H1 (cell line): ENCODE measurements at regions not wholly inside any gene's neighbourhood (a gene's known extent, or its start where the extent isn't known, plus 50 kb on each side); places are given as distances from the start of the nearest gene placed in this dataset.

ENCODE experiments used
- CTCF ChIA-PET: fragments of 300-600 bp; sonication (Branson Sonifier 250); formaldehyde crosslinking; loops from one replicate; lab custom pipeline; 2021; ENCODE audit not compliant: partially characterized antibody; lab: Charles Lee
- POLR2A ChIA-PET: fragments of 300-600 bp; sonication (Branson Sonifier 250); formaldehyde crosslinking; loops from one replicate; lab custom pipeline; 2021; ENCODE audit warnings: inconsistent platforms; ENCODE audit not compliant: partially characterized antibody; lab: Charles Lee
- DNase-seq, 2 experiments: peaks; one replicate each; pipeline versions ENCODE4 v3.0.0 to v3.0.0-alpha.2; 2010 to 2022; ENCODE audit warnings: low spot score in 2 of 2, low read depth in 1 of 2, mixed read lengths in 1 of 2
- FAIRE-seq: peaks from 2 replicates; lab custom pipeline; 2011; peaks lifted over from hg19 to GRCh38; lab: Jason Lieb, UNC
- H2AFZ ChIP-seq: 2 replicates; pipeline ENCODE4 v1.8.1; 2012; ENCODE audit warnings: low read length, inconsistent platforms
- H2AK5ac ChIP-seq: 2 replicates; pipeline ENCODE4 v1.6.1; 2013; ENCODE audit warnings: low read depth, low read length
- H2BK120ac ChIP-seq: replicated peaks from 2 replicates; pipeline ENCODE3; 2013; ENCODE audit warnings: low read depth, low read length, inconsistent platforms
- H2BK12ac ChIP-seq: 2 replicates; pipeline ENCODE4 v1.6.1; 2013; ENCODE audit warnings: low read depth, low read length
- H2BK15ac ChIP-seq: 2 replicates; pipeline ENCODE4 v1.6.1; 2013; ENCODE audit warnings: low read length
- H2BK20ac ChIP-seq: 2 replicates; pipeline ENCODE4 v1.6.1; 2013; ENCODE audit warnings: low read length
- H2BK5ac ChIP-seq: 2 replicates; pipeline ENCODE4 v1.6.1; 2013; ENCODE audit warnings: low read depth, low read length
- H3K14ac ChIP-seq: 2 replicates; pipeline ENCODE4 v1.6.1; 2013; ENCODE audit warnings: inconsistent platforms; ENCODE audit not compliant: insufficient read length
- H3K18ac ChIP-seq: 2 replicates; pipeline ENCODE4 v1.6.1; 2013; ENCODE audit warnings: low read length; ENCODE audit errors: extremely low read depth
- H3K23ac ChIP-seq: 2 replicates; pipeline ENCODE4 v1.6.1; 2013; ENCODE audit warnings: inconsistent platforms; ENCODE audit not compliant: insufficient read length
- H3K23me2 ChIP-seq: 2 replicates; pipeline ENCODE4 v1.6.1; 2013; ENCODE audit warnings: low read depth, low read length
- H3K27ac ChIP-seq: 2 replicates; pipeline ENCODE4 v1.6.1; 2011; ENCODE audit warnings: low read depth, low read length, inconsistent platforms
- H3K27me3 ChIP-seq, 4 experiments: replicated peaks in 1 of 4; 1 replicate in 1 of 4; 2 replicates in 3 of 4; pipeline versions ENCODE4 v1.6.1 to v1.8.1; 2011 to 2013; ENCODE audit warnings: low read length in 3 of 4, mild to moderate bottlenecking in 3 of 4, inconsistent platforms in 2 of 4, mixed read lengths in 2 of 4, moderate library complexity in 1 of 4; ENCODE audit not compliant: control insufficient read depth in 3 of 4, insufficient read depth in 3 of 4; ENCODE audit errors: extremely low read depth in 1 of 4
- H3K36me3 ChIP-seq, 4 experiments: 2 replicates each; pipeline versions ENCODE4 v1.6.1 to v1.8.1; 2011 to 2013; ENCODE audit warnings: mild to moderate bottlenecking in 4 of 4, low read length in 3 of 4, moderate library complexity in 2 of 4, control low read depth in 1 of 4, inconsistent platforms in 1 of 4; ENCODE audit not compliant: insufficient read depth in 4 of 4, control insufficient read depth in 2 of 4
- H3K4ac ChIP-seq: replicated peaks from 2 replicates; pipeline ENCODE3; 2013; ENCODE audit warnings: low read length, low read depth, mixed read lengths, inconsistent platforms; ENCODE audit not compliant: insufficient read length
- H3K4me1 ChIP-seq, 4 experiments: replicated peaks in 1 of 4; 1 replicate in 1 of 4; 2 replicates in 3 of 4; pipeline versions ENCODE4 v1.6.1 to v1.8.1; 2011 to 2013; ENCODE audit warnings: low read length in 3 of 4, inconsistent platforms in 2 of 4, mixed read lengths in 1 of 4; ENCODE audit not compliant: insufficient read depth in 4 of 4, control insufficient read depth in 3 of 4
- H3K4me2 ChIP-seq, 2 experiments: 2 replicates each; pipeline versions ENCODE4 v1.6.1 to v1.8.1; 2011 to 2013; ENCODE audit warnings: low read depth in 2 of 2, low read length in 2 of 2, control low read depth in 1 of 2, inconsistent platforms in 1 of 2, mild to moderate bottlenecking in 1 of 2; ENCODE audit not compliant: insufficient read depth in 1 of 2
- H3K4me3 ChIP-seq, 4 experiments: fragments of 200-600, 300-600 bp in 1 of 4; sonication (generic), shearing (Covaris generic), sonication (Bioruptor Twin) in 1 of 4; 2 replicates each; pipeline versions ENCODE4 v1.5.1 to v1.8.1; 2011 to 2016; ENCODE audit warnings: low read length in 4 of 4, low read depth in 3 of 4, control low read depth in 2 of 4, inconsistent platforms in 2 of 4, mild to moderate bottlenecking in 2 of 4, mixed read lengths in 1 of 4, moderate library complexity in 1 of 4; ENCODE audit not compliant: insufficient read depth in 2 of 4; ENCODE audit errors: extremely low read depth in 1 of 4
- H3K56ac ChIP-seq: replicated peaks from 2 replicates; pipeline ENCODE3; 2013; ENCODE audit warnings: low read depth, mild to moderate bottlenecking, mixed read lengths, low read length, inconsistent platforms; ENCODE audit not compliant: insufficient read length
- H3K79me1 ChIP-seq: 2 replicates; pipeline ENCODE4 v1.6.1; 2013; ENCODE audit warnings: low read depth, low read length, control low read depth
- H3K79me2 ChIP-seq, 2 experiments: 2 replicates each; pipeline versions ENCODE4 v1.6.1 to v1.8.1; 2012 to 2013; ENCODE audit warnings: low read length in 2 of 2, mild to moderate bottlenecking in 2 of 2, inconsistent platforms in 1 of 2; ENCODE audit not compliant: insufficient read depth in 2 of 2, control insufficient read depth in 1 of 2
- H3K9ac ChIP-seq, 4 experiments: replicated peaks in 1 of 4; 1 replicate in 1 of 4; 2 replicates in 3 of 4; pipeline versions ENCODE4 v1.6.1 to v1.8.1; 2011 to 2013; ENCODE audit warnings: low read depth in 3 of 4, low read length in 3 of 4, control low read depth in 2 of 4, mild to moderate bottlenecking in 2 of 4, moderate library complexity in 2 of 4, inconsistent platforms in 1 of 4; ENCODE audit errors: extremely low read depth in 1 of 4
- H3K9me3 ChIP-seq, 2 experiments: 2 replicates each; pipeline versions ENCODE4 v1.6.1 to v1.8.1; 2012 to 2013; ENCODE audit warnings: mild to moderate bottlenecking in 2 of 2, moderate library complexity in 2 of 2, control low read depth in 1 of 2, inconsistent platforms in 1 of 2, low read depth in 1 of 2, low read length in 1 of 2, mixed read lengths in 1 of 2; ENCODE audit not compliant: insufficient read depth in 2 of 2
- H4K20me1 ChIP-seq, 2 experiments: replicated peaks in 1 of 2; 2 replicates each; pipeline versions ENCODE3 to v1.8.1; 2011 to 2013; ENCODE audit warnings: inconsistent platforms in 2 of 2, low read length in 2 of 2, mild to moderate bottlenecking in 1 of 2; ENCODE audit not compliant: insufficient read depth in 2 of 2, control insufficient read depth in 1 of 2
- H4K5ac ChIP-seq: 2 replicates; pipeline ENCODE4 v1.6.1; 2013; ENCODE audit warnings: low read length, low read depth, mixed read lengths, inconsistent platforms; ENCODE audit not compliant: insufficient read length
- H4K8ac ChIP-seq: 2 replicates; pipeline ENCODE4 v1.8.0; 2013; ENCODE audit warnings: mild to moderate bottlenecking, moderate library complexity, low read length, inconsistent platforms; ENCODE audit not compliant: insufficient read depth; ENCODE audit errors: extremely low read depth
- H4K91ac ChIP-seq: replicated peaks from 2 replicates; pipeline ENCODE3; 2013; ENCODE audit warnings: low read length, mixed read lengths, inconsistent platforms; ENCODE audit not compliant: insufficient read length
- KDM4A ChIP-seq: IDR thresholded peaks from one replicate; pipeline ENCODE4 v1.7.1; 2012; ENCODE audit warnings: low read depth, mild to moderate bottlenecking, moderate library complexity, low read length, inconsistent platforms; ENCODE audit not compliant: severe bottlenecking
- SP2 ChIP-seq: IDR thresholded peaks from 2 replicates; pipeline ENCODE4 v1.6.1; 2012; ENCODE audit warnings: mild to moderate bottlenecking, low read length, inconsistent platforms
- TAF1 ChIP-seq: IDR thresholded peaks from 2 replicates; pipeline ENCODE4 v1.6.1; 2011; ENCODE audit warnings: mild to moderate bottlenecking, low read depth, low read length
- WGBS, 2 experiments: shearing (Covaris generic) in 1 of 2; methylation state at CpG; one replicate each; pipeline versions ENCODE4 v1.1.6 to v1.1.7; 2013 to 2015; ENCODE audit warnings: low lambda C conversion rate in 2 of 2, mixed read lengths in 2 of 2, inconsistent platforms in 1 of 2, low coverage in 1 of 2, missing lambda C conversion rate in 1 of 2; ENCODE audit not compliant: insufficient replicate concordance in 2 of 2, insufficient coverage in 1 of 2, insufficient read length in 1 of 2; ENCODE audit errors: extremely low coverage in 1 of 2, missing lambda C conversion rate in 1 of 2; 5-methylcytosine and 5-hydroxymethylcytosine counted together

DNA sequence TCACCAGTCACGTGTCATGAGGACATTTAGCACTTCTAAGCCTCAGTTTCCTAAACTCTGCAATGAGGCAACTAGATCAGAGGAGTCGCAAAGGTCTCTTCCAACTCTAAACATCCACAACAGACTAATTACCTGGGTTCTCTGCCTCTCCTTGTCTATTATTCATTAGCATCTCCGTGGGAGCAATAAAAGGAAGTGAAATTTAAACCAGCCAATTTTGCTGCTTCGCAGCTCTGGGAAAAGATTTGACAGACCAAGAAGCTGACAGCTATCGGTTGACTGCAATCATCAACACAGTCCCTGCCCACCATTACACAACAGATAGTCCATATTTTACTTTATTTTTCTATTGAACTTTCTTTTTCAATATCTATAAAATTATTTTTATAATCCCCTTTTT is 308.9 kb downstream of the NR2F1-AS1 start:
- Histone ChIP-seq H3K56ac (no peak overlapping the region), H3K36me3 (no peaks in the 10 kb centered on the region), H2BK15ac (no peak overlapping the region), H3K27ac (no peak overlapping the region), H3K23ac (no peak overlapping the region), H2AFZ (no peak overlapping the region), H4K5ac (no peak overlapping the region), H3K4ac (no peak overlapping the region), H2BK20ac (no peak overlapping the region), H3K79me1 (no peaks in the 10 kb centered on the region), H3K79me2 (no peaks in the 10 kb centered on the region), H4K20me1 (no peaks in the 10 kb centered on the region), H3K4me3 (no peak overlapping the region), H3K9ac (no peak overlapping the region), H2BK120ac (no peak overlapping the region), H3K27me3 (no peaks in the 10 kb centered on the region), H3K14ac (no peak overlapping the region), H3K23me2 (no peaks in the 10 kb centered on the region), H2BK12ac (no peak overlapping the region), H2AK5ac (no peak overlapping the region), H2BK5ac (no peak overlapping the region), H3K4me2 (no peak overlapping the region), H4K8ac (no peak overlapping the region), H3K18ac (no peak overlapping the region), H3K9me3 (peaks cover 0 to 9% of the 10 kb centered on the region in 2 experiments; a peak in 2 of 4 replicates), H4K91ac (no peak overlapping the region), H3K4me1 (no peaks in the 10 kb centered on the region)
- DNase-seq (no peak), FAIRE-seq (no peak)
- POLR2A ChIA-PET = no interaction called here
- CTCF ChIA-PET = interaction anchor here (0.5 kb wide), 1 partner anchor 69 kb away, joined by 3 read pairs; no protein-coding TSS in a partner anchor
- WGBS, 2 experiments = 88% methylated on average over 5 of the region's 5 CpGs; no CpG with 5 or more reads in 1 of the 2 experiments
- TF ChIP-seq TAF1 (no peak), SP2 (no peak), KDM4A (no peak)
